Fibroblast of mammary gland (primary cell): ENCODE measurements at regions not wholly inside any gene's neighbourhood (a gene's known extent, or its start where the extent isn't known, plus 50 kb on each side); places are given as distances from the start of the nearest gene placed in this dataset.
"Not testable (repeated sequence)": the region's sequence is repeated elsewhere in the genome, so short reads cannot be mapped to it uniquely, and the experiment has no call there.

Experiments used
- DNase-seq: peaks from one replicate; pipeline ENCODE4 v3.0.0-alpha.2; 2010; ENCODE audit warnings: low read depth
- H3K4me3 ChIP-seq: 2 replicates; pipeline ENCODE4 v1.5.1; 2011; ENCODE audit warnings: low read depth, mild to moderate bottlenecking, low read length, moderate library complexity; ENCODE audit not compliant: control insufficient read depth
- TF ChIP-seq, protein P1 (sequence below): conservative IDR thresholded peaks from 2 replicates; pipeline ENCODE4 v1.5.1; 2011; ENCODE audit warnings: low read depth, low read length, inconsistent platforms; ENCODE audit not compliant: control insufficient read depth, insufficient read depth

DNA sequence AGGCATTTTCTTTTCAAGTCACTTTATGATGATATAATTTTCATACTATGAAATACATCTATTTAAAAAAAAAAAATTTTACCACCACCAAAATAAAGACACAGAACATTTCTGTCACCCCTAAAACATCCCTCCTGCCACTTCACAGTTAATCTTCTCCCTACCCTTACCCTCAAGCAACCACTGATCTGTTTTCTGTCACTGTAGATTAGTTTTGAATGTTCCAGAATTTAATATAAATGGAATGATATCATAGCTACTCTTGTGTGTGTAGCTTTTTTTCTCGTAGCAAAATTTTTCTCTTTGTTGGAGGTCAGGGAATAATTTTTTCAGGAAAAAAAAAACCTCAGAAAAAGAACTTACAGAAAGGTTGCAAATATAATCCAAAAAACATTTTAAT is 152.7 kb downstream of the RHOU start:
- TF ChIP-seq, protein P1, sequence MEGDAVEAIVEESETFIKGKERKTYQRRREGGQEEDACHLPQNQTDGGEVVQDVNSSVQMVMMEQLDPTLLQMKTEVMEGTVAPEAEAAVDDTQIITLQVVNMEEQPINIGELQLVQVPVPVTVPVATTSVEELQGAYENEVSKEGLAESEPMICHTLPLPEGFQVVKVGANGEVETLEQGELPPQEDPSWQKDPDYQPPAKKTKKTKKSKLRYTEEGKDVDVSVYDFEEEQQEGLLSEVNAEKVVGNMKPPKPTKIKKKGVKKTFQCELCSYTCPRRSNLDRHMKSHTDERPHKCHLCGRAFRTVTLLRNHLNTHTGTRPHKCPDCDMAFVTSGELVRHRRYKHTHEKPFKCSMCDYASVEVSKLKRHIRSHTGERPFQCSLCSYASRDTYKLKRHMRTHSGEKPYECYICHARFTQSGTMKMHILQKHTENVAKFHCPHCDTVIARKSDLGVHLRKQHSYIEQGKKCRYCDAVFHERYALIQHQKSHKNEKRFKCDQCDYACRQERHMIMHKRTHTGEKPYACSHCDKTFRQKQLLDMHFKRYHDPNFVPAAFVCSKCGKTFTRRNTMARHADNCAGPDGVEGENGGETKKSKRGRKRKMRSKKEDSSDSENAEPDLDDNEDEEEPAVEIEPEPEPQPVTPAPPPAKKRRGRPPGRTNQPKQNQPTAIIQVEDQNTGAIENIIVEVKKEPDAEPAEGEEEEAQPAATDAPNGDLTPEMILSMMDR = no peak
- no peak for DNase-seq
- H3K4me3 ChIP-seq = no peak overlapping the region

DNA sequence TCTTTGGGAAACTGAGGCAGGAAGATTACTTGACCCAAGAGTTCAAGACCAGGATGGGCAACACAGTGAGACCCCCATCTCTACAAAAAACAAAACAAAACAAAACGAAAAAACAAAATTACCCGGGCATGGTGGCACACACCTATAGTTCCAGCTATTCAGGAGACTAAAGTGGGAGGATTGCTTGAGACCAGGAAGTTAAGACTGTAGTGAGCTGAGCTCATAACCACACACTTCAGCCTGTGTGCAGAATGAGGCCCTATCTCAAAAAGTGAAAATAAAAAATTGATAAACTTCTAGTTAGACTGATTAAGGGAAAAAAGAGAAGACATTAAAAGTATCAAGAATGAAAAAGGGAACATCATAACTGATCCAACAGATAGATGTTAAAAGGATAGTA is 154.0 kb downstream of the RHOU start:
- H3K4me3 ChIP-seq = no peak overlapping the region
- no peak for DNase-seq
- TF ChIP-seq, protein P1 = no peak

DNA sequence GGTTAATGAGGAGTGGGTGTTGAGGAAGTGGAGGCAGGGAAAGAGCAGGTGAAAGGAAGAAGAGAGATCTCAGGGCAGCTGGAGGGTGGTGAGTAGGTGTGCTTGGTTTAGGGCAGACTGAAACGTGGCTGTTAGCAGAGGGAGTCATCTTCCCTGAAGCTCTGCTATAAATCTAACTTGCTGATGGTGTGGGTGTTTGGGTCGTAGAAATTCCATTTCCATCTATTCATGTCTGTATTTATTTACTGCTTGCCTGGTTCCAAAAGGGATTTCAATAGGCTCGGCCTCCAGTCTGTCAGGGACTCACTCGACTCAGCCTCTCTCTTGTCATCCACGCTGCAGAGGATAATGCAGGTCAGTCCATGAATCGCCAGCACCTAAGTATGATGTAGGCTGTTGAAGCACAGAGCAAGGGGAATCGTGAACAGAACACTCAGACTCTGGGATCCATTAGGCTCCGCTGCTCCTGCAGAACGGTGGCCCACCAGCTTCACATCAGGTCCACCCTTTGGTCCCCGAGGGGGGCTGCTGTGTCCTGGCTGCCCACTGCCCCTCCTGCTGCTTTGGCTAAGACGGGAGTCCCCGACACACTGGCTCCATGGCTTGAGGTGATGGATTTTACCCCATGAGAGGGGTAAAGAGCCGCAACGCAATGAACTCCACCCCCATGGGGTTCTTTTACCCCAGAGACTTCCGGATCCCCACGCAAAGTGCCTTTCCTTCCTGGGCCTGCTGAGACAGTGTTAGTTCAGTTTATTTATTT is 156.2 kb downstream of the RHOU start:
- peak; percentile 67 for DNase-seq
- H3K4me3 ChIP-seq = no peak overlapping the region
- TF ChIP-seq, protein P1 = no peak

DNA sequence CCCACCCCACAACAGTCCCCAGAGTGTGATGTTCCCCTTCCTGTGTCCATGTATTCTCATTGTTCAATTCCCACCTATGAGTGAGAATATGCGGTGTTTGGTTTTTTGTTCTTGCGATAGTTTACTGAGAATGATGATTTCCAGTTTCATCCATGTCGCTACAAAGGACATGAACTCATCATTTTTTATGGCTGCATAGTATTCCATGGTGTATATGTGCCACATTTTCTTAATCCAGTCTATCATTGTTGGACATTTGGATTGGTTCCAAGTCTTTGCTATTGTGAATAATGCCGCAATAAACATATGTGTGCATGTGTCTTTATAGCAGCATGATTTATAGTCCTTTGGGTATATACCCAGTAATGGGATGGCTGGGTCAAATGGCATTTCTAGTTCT is 156.9 kb downstream of the RHOU start:
- not testable (repeated sequence) for DNase-seq, H3K4me3 ChIP-seq

DNA sequence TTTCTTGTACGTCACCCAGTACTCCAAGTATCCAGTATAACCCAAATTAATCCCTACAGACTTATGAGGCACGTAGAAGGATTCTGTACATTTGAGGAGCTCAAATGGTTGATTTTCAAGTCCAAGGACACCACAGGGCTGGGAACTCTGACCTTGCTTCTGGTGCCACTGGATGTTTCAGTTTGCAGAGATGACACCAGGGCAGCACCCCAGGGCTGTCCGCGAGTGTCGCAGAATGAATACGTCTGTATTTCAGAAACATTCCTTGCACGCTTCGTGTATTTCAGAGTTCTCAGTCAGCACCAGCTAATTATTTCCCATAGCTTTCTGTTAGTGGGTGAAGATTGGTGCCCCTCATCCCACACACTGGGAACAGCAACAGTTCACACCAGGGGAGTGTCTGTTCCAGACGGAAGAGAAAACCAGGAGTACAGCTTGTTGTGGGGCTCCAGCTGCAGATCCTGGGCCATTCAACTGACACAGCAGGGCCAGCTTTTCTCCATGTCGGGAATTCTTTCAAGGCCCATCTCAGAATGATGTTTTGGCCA is 159.2 kb downstream of the RHOU start:
- TF ChIP-seq, protein P1 = no peak
- H3K4me3 ChIP-seq = no peak overlapping the region
- no peak for DNase-seq

DNA sequence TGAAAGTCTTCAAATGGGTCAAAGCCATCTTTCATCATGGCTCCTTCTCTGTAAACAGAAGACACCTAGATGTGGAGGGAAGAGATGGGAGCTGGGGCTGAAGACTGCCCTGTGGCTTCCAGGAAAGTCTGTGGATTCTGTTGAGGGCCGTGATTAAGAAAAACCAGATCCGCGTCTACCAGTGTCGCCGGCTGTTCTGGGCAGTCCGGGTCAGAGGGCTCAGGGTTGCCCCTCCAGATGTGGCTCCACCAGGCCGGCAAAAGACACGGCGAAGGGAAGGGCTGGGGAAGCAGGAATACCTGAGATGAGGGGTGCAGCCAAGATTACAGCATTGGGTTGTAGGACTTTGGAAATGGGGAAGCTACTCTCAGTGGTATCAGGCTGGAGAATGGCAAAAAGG is 162.6 kb downstream of the RHOU start:
- H3K4me3 ChIP-seq = no peak overlapping the region
- TF ChIP-seq, protein P1 = no peak
- DNase-seq = no peak

DNA sequence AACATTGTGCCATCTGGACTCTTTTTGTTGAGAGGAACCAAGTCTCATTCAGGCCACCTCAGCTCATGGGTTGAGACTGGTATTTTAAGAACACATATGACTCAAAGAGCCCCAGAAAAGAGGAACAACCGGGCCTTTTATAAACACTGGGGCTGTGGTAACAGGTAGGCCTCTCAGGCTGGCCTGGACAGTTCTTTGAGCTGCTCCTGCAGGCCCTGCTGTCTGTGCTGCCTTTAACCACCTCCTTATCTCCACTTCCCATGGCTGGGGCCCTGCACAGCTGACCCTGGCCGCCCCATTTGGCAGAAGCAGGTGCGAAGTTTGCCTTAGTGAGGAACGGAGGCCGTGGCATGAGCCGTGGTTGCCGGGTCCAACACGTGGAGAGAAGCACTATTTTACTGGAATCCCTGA is 163.3 kb downstream of the RHOU start:
- TF ChIP-seq, protein P1 = no peak
- no peak overlapping the region for H3K4me3 ChIP-seq
- DNase-seq = no peak
